RPMI7951 (cell line): ENCODE measurements at regions not wholly inside any gene's neighbourhood (a gene's known extent, or its start where the extent isn't known, plus 50 kb on each side); places are given as distances from the start of the nearest gene placed in this dataset.
"Not testable (repeated sequence)": the region's sequence is repeated elsewhere in the genome, so short reads cannot be mapped to it uniquely, and the experiment has no call there.

Source experiments
- DNase-seq: peaks from one replicate; pipeline ENCODE4 v3.0.0-alpha.2; 2012; ENCODE audit warnings: low read depth

DNA sequence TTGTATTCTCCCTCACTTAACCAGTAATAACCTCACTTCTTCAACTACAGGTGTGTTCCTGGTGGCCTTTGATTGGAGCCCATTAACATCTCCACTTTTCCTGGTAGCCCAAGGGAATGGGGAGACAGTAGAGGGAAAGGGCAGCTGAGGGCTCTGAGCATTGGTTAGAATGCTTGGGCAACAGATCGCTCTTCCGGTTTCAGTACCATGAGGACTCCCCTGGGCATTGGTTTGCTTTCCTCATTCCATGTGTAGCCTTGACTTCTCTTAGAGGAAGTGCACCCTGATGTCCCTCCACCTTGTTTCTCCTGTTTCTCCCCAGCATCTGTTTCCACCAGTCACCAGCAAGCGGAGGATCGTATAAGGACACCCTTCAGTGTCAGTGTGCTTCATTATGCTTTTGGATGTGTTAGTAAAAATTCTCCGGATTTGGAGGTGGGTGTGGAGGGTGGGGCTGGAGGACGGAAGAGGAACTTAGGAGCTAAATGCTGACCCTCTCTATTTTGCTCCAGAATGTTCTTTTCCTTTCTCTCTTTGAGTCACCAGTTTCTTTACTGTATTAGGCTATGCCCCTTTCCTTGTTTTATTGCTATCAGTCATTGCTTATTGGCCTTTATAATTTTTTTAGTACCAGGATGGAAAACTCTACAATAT, 50.6 kb upstream of the ZNG1B start:
- DNase-seq, result not testable (repeated sequence)

DNA sequence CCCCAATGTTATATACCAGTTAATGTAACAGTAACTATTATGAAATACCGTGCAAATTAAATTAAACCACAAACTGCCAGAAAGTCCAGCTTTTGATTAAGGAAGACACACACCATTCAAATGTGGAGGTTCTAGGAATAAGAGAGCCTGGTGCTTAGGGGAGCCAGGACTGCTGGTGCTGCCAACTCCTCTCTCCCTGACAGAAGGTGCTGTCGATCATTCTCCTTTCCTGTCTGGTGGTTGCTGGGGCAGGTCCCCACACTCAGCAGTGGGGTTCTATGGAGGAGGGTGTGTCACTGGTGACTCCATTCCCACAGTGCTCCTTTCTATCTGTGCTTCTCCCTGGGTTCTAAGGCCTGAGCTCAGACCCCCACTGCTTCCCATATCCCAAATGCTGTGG, 57.9 kb upstream of the ZNG1B start:
- not testable (repeated sequence) for DNase-seq

DNA sequence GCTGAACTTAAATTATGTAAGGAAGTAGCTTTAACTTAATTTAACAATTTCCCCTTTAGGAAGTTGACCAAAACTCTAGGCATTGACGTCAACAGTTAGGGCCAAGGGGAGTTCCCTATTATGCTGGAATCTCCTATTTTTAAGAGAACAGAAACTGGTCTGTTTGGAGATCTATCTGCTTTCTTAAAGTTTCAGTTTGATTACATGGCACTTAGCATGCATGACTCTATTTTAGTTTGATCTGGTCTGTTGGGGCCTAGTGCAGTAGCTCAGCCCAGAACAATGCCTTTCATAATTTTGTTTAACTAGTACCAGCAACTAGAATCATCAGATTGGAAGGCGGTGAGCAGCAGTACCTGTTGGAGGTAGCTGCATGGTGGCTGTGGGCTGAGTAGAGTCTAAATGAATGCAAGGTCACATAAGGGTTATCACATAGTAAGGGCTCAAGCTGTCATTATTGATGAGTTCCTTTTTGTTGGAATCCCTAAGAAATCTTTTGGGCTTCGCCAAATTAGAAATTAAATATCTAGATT, 60.5 kb upstream of the ZNG1B start:
- DNase-seq, result no peak

DNA sequence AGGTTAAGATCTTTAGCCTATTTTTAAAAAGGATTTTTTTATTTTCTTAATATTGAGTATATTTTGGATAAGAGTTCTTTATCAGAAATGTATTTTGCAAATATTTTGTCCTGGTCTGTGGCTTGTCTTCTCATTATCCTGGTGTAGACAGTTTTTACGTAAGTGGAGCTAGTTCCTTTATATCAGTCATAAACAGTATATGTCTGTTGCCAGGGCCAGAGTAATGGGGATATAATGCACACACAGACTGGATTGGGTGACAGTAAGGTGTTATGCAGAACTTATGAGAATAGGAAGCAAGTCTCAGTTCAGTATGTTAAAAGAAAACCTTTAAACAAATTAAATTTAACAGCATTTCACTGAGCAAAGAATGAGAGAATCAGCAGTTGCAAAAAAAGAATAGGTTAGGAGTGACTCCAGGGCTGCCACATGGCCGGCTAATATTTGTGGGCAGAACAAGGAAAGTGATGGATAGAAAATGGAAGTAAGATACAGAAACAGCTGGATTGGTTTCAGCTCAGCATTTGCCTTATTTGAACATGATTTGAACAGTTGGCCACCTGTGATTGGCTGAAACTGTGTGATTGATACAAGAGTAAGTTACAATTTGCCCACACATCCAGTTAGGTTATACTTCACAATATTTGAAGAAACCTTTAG, 61.1 kb upstream of the ZNG1B start:
- no peak for DNase-seq

DNA sequence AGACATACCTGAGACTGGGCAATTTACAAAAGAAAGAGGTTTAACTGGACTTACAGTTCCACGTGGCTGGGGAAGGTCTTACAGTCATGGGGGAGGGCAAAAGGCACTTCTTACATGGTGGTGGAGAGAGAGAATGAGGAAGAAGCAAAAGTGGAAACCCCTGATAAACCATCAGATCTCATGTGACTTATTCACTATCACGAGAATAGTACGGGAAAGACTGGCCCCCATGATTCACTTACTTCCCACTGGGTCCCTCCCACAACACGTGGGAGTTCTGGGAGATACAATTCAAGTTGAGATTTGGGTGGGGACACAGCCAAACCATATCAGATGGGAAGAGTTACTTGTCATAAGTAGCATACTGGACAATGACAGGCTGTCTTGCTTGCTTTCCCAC, 62.6 kb upstream of the ZNG1B start:
- not testable (repeated sequence) for DNase-seq

DNA sequence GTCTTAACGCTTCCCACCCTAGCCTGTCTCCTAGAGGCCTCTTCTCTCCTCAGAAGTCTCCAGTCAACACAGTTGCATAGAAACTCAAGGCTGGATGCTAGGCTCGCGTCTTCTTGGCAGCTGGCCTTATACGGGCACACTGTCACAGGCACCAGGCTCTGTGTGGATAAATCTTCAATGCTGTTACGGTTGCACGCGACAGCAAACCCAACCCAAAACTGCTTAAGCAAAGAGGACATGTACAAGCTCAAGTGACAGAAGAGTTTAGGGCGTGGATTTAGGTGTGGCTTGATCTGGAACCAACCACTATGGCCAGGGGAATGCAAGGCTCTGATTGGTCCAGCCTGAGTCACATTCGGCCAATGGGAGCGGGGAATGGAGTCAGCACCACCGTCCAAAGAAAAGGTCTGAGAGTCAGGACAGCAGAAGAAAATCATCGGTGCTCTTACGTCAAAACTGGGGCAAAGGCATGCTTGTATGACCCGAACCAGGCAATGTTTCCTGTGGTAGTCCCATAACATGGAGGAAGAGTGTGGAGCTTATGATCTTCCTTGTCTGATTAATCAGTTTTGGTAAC, 65.1 kb upstream of the ZNG1B start:
- peak; percentile 31 for DNase-seq

DNA sequence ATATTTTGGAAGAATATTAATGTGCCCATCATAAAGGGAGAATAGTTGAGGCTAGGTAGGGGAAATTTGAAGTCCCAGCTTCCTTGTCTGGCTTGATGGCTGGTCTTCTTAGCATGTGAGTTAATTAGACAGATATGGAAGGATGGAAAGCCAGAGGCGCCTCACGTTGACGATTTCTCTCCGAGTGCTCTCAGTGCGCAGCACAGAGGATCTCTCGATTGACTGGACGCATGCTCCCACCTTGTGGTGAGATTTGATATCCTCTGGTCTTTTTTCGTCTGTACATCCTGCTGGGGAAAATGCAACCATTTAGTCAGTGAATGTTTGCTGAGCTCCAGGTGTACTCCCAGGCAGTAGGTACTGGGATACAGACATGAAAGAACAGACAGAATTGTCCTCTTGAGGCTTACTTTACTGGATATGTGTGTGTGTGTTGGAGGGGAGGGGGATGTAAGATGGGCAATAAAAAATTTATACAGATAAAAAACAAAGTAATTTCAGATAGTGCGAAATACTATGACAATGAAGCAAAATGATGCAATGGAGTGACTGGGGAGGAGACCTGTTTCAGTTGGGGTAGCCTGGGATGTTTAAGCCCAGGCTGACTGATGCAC, 66.9 kb upstream of the ZNG1B start:
- DNase-seq, result peak; percentile 81

DNA sequence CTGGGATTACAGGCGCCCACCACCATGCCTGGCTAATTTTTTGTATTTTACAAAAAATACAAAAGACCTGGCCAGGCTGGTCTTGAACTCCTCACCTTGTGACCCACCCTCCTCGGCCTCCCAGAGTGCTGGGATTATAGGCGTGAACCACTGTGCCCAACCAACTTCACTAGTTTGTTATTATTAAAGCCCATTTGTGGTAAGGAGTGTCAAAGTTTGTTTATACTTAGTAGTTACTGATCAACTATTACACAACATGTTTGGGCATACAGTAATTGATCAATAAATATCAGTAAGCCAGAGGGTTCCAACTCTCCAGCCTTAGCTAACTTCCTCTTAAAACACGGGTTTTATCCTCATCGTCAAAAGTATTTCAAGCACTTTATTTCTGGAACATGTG, 67.5 kb upstream of the ZNG1B start:
- no peak for DNase-seq

DNA sequence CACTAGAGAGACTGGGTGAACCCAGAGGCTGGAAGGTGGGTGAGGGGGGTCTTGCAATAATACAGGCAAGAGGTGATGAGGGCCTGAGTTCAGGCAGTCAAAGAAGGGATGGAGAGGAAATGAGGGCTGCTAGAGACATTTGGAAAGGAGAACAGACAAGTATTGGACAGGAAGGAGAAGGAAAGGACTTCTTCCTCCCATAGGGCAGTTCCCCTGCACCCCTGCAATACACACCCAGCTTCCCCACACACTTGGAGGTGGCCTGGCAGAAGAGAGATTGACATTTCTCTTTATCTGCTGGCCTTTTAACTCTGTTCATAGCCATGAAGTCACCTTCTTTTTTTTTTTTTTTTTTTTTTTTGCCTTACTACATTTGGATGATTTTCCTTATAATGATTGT, 68.9 kb upstream of the ZNG1B start:
- DNase-seq, result not testable (repeated sequence)

DNA sequence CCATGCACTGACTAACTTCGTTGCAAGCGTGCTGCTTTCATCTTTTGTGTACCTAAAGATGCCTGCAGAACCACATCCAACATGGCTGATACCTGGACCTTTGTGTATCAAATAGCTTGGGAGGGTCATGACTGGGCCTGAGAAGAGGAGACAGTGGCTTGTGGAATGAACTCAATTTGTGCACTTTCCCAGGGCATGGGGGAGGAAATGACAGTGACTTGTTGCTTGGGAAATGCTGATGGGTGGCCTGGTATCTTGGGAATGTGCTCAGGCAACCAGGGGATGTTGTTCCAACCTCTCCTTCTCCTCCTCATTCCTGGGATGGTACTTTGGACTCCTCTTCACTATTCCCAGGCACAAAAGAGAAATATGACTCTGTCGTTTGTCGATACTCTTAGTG, 70.7 kb upstream of the ZNG1B start:
- not testable (repeated sequence) for DNase-seq

DNA sequence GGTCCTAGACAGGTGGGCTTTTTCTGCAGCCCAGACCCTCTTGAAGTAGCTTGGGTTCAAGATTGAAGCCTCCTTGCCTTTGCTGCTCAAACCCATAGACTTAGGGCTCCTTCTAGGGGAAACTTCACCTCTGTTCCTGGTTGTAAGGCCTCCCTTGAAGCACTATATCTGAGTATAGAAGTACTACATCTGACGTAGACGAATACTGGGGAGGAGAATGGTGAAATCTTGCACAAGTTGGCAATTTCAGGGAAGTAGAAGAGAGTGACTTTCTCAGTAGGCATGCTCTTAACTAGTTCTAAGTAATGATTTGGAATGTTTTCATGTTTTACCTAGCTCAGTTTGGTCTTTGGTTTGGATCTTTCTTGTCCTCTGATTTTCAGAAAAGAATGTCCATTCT, 71.7 kb upstream of the ZNG1B start:
- not testable (repeated sequence) for DNase-seq

DNA sequence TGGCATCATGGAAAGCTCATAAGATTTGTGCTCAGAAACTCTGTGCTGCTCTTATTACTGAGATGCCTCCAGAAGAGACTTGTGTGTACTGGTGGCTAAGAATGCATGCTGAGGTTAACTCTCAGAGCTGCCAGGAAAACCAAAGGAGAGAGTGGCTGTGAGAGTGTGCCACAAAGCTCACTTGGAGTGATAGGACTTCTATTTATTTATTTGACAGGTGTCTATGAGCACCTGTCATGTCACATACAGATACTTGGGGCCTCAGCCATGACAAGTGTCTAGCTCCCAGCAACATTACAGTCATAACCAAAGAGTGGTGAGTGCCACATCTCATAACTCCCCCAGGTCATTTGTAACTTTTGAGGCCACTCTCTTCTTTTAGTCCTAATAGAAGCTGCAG, 72.2 kb upstream of the ZNG1B start:
- DNase-seq, result not testable (repeated sequence)

DNA sequence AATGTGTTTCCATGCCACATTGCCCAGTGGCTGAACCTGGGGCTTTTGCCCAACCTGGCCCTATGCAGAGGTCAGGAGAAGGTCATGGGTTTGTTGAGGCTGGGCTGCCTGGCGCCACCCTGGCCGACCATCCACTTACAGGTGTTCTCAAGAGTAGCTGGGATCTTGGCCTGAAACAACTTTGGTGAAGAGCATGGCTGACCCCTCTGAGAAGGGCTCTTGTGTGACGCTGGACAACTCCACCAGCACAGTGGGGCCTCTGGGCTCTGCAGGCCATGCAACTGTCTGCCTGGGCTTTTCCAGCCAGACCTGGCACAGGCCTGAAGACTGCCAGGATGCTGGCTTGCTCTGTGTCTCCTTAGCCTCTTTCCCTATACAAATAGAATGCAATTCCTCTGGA, 76.4 kb upstream of the ZNG1B start:
- no peak for DNase-seq

DNA sequence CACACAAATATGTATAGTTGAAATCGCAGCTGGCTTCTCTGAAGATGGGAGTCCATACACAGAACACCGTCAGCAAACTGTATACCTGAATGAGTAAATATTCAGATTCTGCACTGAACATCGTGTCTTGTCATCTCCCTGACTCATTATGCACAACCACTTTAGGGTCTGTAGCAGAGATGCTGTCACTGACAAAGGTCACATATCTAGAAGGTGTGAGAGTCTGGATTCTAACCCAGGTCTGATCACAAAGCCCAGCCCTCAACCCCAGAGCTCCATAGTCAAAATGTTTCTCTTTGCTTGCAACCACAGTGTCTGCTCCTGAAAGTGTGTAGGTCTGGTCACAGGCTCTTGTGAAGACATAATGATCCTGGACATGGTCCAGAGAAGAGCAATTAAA, 78.3 kb upstream of the PAX8 start:
- DNase-seq, result no peak

DNA sequence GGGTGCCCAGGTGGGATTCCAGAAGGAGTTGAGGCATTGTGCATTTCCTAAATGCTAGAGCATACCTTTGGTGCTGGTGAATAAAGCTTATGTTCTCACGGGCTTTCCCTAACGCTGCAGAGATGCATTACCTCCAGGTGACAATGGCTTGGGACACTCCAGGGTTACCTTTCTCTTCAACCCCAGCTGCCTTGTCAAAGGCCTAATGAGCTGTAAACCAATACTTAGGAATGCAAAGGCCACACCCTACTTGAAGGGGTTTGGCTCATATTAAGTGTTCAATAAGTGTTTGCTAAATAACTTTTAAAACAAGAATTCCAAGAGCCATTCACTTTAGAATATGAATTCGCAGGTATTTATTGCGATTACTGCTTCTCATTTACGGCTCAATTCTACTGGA, 77.6 kb upstream of the PAX8 start:
- DNase-seq, result not testable (repeated sequence)

DNA sequence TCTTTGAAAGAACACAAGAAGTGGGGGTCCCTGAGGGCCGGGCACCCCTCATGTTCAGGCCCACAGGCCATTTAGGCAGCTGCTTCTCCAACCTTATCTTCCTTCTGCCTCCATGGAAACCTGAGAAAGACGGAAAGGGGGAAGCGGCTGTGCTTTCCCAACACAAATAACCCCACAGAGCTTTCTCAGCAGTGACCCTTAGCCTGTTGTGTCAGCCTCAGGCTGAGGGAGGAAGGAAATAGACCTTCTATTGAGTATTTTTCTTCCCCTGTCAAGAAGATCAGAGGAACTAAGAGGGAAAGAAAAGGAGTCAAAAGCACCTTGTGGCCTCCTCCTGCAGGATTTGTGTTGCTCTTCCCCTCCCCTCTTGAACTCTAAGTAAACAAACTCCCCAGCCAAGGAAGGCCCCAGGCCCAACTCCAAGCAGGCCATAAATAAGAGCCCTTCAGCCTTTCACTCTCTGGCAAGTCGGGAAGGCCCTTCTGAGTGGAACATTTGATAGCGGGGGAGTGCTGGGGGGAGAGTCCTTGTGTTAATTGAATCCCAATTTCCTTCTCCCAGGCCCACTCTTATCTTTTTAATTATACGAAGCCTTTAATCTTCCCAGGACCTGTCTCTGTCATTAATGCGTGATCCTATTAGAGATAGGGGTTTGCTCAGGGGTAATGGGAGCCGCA, 76.8 kb upstream of the PAX8 start:
- not testable (repeated sequence) for DNase-seq

DNA sequence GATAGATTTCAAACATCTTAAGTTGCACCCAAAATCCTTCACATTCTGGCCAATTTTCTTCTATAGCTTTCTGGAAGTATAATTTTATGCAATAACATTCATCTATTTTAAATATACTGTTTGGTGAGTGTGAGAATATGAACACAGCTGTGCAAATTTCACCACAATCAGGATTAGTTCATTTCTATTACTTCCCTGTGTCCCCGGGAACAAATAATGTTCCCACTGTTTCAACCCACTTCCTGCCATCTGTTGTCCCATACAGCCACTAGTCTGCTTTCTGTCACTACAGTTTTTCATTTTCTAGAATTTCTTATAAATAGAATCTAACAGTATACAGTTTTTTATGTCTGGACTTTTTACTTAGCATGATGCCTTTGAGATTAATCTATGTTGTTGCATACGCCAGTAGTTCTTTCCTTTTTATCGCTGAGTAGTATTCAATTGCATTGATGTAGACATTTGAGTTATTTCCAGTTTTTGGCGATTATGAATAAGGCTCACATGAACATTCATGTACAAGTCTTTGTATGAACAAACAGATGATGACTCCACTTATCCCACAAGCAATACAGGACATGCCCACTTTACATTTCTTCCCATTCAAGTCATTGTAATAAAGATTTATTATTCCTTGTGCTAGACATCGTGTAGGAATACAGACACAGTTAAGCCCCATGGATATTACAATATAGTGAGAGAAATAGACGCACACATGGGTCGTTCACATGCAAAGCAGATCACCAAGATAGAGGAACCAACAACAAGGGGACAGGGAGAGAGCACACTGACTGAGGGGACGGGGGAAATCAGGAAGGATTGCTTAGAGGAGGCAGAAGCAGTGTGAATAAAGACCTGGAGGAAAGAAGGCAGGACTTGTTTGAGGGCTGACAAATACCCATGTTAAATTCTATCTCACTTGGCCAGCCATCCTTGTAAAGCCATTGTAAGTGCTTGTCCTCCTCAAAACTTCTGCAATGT, 72.9 kb upstream of the PAX8 start:
- DNase-seq, result peak; percentile 21

DNA sequence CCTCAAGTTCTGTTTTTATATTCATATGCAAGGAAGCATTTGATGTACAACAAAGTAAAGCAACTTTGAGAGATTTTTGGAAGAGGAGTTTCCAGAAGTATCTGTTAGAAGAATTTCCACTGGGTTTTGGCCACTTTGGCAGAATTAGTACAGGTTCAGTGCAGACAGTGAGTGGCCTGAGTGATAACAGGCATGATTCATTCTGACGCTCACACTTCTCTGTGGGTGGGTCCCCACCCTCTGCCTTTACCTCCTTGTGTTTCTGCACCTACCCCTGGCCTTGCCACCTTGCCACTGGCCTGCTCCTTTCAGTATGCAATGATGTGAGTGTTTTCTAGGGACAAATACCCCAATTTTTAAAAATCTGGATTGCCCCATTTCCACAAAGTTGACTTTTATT, 65.1 kb upstream of the PAX8 start:
- DNase-seq, result not testable (repeated sequence)

DNA sequence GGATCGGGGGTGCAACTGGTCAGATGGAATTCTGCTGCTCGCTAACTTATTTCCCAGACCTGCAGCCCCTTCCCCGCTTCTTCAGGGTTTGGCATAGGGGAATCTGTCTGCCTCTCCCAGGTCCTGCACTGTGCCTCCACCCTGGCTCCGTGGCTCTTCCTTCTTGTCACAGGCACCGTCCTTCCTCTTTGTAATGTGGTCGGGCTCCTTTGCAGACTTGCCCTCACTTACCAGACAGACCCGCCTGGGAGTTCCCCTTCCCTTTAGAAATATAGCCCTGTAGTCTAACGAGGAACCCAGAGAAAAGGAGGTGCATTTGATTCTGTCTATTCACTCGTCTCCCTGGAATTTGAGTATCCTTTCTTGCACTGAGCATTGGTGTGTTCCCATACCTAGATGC, 63.9 kb upstream of the PAX8 start:
- DNase-seq, result no peak

DNA sequence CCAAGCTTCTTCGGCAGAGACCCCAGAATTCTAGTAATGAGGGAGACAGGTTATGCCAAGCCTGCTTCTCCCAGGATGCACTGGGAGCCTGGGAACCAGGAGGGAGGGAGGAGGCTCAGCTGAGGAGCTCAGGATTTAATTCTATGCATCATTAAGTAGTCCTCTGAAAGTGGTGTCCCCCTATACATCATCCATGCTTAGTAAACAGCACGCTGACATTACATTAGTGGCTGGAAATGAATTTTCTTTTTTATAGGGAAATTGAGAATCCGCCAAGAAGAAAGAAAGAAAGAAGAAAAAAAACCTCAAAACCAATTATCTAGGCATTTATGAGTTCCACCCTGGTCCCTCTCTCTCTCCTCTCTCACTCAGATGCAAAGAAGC, 63.1 kb upstream of the PAX8 start:
- DNase-seq, result not testable (repeated sequence)
